ENCODE measurements at regions not wholly inside any gene's neighbourhood (a gene's known extent, or its start where the extent isn't known, plus 50 kb on each side); places are given as distances from the start of the nearest gene placed in this dataset.
A peak's percentile ranks its signal among the peaks of the same experiment; 100 is the strongest.

DNA sequence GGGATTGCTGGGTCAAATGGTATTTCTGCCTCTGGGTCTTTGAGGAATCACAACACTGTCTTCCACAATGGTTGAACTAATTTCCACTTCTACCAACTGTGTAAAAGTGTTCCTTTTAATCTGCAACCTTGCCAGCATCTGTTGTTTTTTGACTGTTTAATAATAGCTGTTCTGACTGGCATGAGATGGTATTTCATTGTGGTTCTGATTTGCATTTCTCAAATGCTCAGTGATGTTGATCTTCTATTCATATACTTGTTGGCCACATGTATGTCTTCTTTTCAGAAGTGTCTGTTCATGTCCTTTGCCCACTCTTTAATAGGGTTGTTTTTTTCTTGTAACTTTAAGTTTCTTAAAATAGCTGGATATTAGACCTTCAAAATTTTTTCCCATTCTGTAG is 150.0 kb upstream of the FRMD6 start:
- no peaks in the 10 kb centered on the region for H3K36me3 ChIP-seq (replicated peaks in 1 of 2)
- no peak for DNase-seq
- H3K9me3 ChIP-seq (replicated peaks in 1 of 3), result no peaks in the 10 kb centered on the region
- TF ChIP-seq, protein P1, sequence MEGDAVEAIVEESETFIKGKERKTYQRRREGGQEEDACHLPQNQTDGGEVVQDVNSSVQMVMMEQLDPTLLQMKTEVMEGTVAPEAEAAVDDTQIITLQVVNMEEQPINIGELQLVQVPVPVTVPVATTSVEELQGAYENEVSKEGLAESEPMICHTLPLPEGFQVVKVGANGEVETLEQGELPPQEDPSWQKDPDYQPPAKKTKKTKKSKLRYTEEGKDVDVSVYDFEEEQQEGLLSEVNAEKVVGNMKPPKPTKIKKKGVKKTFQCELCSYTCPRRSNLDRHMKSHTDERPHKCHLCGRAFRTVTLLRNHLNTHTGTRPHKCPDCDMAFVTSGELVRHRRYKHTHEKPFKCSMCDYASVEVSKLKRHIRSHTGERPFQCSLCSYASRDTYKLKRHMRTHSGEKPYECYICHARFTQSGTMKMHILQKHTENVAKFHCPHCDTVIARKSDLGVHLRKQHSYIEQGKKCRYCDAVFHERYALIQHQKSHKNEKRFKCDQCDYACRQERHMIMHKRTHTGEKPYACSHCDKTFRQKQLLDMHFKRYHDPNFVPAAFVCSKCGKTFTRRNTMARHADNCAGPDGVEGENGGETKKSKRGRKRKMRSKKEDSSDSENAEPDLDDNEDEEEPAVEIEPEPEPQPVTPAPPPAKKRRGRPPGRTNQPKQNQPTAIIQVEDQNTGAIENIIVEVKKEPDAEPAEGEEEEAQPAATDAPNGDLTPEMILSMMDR (IDR thresholded peaks at IDR 0.05), result no peak
- no peak for TF ChIP-seq POLR2A (IDR thresholded peaks at IDR 0.05)
- H3K27me3 ChIP-seq, result no peaks in the 10 kb centered on the region
- no peak overlapping the region for H3K4me3 ChIP-seq
- no peak overlapping the region for H3K27ac ChIP-seq
- intact Hi-C loops (cut with DNase I), result no loop called here
- H3K4me1 ChIP-seq (replicated peaks in 1 of 2), result peaks cover 0 to 4% of the 10 kb centered on the region in 2 donors

DNA sequence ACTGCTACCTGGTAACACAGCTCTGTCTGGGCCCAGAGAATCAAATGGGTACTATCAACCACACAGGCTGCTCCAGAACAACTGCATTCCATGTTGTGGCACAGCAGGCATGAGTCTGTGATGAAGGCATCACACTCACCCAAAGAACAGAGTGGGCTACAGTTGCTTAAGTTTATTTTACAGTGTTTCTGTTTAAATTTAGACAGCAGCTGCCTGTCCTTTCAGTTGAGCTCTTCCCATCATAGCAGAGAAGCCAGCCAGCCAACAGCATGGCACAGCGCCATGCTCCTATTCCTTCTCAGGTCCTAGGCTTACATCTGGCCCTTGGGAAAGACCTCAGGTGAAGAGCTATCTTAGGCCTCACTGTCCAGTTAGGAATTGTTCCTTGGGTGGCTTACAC is 147.0 kb upstream of the FRMD6 start:
- Histone ChIP-seq H3K36me3 (replicated peaks in 1 of 2) (no peaks in the 10 kb centered on the region), H3K4me3 (no peak overlapping the region), H3K4me1 (replicated peaks in 1 of 2) (peaks cover 16 to 20% of the 10 kb centered on the region in 2 donors), H3K27me3 (no peaks in the 10 kb centered on the region), H3K9me3 (replicated peaks in 1 of 3) (no peaks in the 10 kb centered on the region), H3K27ac (no peak overlapping the region)
- TF ChIP-seq POLR2A (IDR thresholded peaks at IDR 0.05), result no peak
- TF ChIP-seq, protein P1 (IDR thresholded peaks at IDR 0.05), result no peak
- DNase-seq, result no peak
- 85 to 100% (median 98%) methylated on average over 1 of the region's 1 CpG for WGBS, 4 donors
- intact Hi-C loops (cut with DNase I), result no loop called here

DNA sequence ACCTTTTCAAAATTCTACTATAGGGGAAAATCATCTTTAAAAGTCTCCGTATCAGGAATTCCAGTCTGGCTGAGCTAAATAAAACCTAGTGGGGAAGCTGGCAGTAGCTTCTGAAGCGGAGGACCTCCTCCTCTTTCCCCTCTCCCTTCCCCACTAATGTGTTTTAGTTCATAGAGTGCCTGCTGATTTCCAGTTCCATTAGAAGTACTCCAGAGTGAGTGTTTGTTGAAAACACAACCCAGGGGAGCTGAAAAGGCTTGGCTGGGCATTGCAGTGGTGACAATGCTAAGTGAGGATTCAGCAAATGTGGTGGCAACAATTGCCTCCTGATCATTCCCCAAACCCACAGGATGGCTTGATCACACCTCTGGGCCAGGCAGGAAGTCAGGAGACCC is 144.2 kb upstream of the FRMD6 start:
- H3K27me3 ChIP-seq, result no peaks in the 10 kb centered on the region
- intact Hi-C loops (cut with DNase I), result no loop called here
- 66 to 88% (median 82%) methylated on average over 2 of the region's 2 CpGs for WGBS, 4 donors
- no peaks in the 10 kb centered on the region for H3K36me3 ChIP-seq (replicated peaks in 1 of 2)
- H3K9me3 ChIP-seq (replicated peaks in 1 of 3), result no peaks in the 10 kb centered on the region
- peak overlapping the region in 3 of 5 donors; percentile 15 to 74 (median 73) for H3K27ac ChIP-seq
- no peak for TF ChIP-seq POLR2A (IDR thresholded peaks at IDR 0.05)
- TF ChIP-seq, protein P1 (IDR thresholded peaks at IDR 0.05), result no peak
- peak in 1 of 7 donors; percentile 17 for DNase-seq
- peaks cover 31 to 45% of the 10 kb centered on the region in 2 donors for H3K4me1 ChIP-seq (replicated peaks in 1 of 2)
- H3K4me3 ChIP-seq, result no peak overlapping the region

DNA sequence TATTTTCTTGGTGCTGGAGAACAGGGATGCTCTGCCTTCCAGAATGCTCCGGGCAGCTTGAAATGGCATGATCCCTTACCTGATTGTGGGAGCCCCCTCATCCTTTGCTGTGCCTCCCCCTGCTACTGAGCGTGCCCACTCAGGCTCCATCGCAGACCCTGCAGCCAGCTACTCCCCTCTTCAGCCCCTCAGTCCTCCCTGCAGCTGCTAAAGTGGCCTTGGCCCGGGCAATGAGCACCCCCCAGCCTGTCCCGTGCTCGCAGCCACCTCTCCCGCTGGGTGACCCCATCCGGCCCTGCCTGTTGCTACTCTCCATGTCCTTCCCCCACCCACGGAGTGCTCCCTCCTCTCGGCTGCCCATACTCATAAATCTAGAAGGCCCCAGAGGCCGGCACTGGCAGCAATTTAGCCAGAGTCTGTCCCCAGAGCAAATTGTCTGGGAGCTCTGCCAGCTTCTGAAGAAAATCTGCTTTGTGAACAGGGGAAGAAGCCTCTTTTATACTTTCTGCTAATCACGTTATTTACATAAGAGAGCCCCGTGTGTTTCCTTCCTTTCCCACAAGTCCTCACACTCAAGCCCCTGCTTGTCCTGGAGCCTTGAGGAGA is 143.7 kb upstream of the FRMD6 start:
- H3K27me3 ChIP-seq, result no peaks in the 10 kb centered on the region
- peak; percentile 77 to 95 (median 85) for DNase-seq
- H3K4me3 ChIP-seq, result no peak overlapping the region
- WGBS, 4 donors, result 11 to 22% (median 16%) methylated on average over 12 to 13 of the region's 13 CpGs
- H3K4me1 ChIP-seq (replicated peaks in 1 of 2), result peaks cover 32 to 46% of the 10 kb centered on the region in 2 donors
- H3K36me3 ChIP-seq (replicated peaks in 1 of 2), result no peaks in the 10 kb centered on the region
- H3K9me3 ChIP-seq (replicated peaks in 1 of 3), result no peaks in the 10 kb centered on the region
- intact Hi-C loops (cut with DNase I), result no loop called here
- peak overlapping the region in 4 of 5 donors; percentile 66 to 74 (median 70) for H3K27ac ChIP-seq
- TF ChIP-seq, protein P1 (IDR thresholded peaks at IDR 0.05), result peak in 2 of 6 experiments; percentile 5 to 18
- TF ChIP-seq POLR2A (IDR thresholded peaks at IDR 0.05), result peak in 1 of 2 donors; percentile 58

Data from adrenal gland (tissue), 9 donors.